Progenitor cell of endocrine pancreas (in vitro differentiated cells): ENCODE measurements at regions not wholly inside any gene's neighbourhood (a gene's known extent, or its start where the extent isn't known, plus 50 kb on each side); places are given as distances from the start of the nearest gene placed in this dataset.

Source experiments
- DNase-seq: peaks from one replicate; pipeline ENCODE4 v3.0.0; 2021; ENCODE audit warnings: low spot score; ENCODE audit not compliant: unreplicated experiment
- H3K27ac Mint-ChIP-seq: 2 replicates; pipeline ENCODE4 v1.8.0; 2021; ENCODE audit warnings: mild to moderate bottlenecking, moderate library complexity, mixed read lengths
- H3K27me3 Mint-ChIP-seq: 2 replicates; pipeline ENCODE4 v1.8.0; 2021; ENCODE audit warnings: mixed read lengths
- H3K36me3 Mint-ChIP-seq: 2 replicates; pipeline ENCODE4 v1.8.0; 2022; ENCODE audit warnings: mixed read lengths; ENCODE audit not compliant: insufficient read depth
- H3K4me1 Mint-ChIP-seq: 2 replicates; pipeline ENCODE4 v1.8.0; 2021; ENCODE audit warnings: low read depth, mixed read lengths
- H3K4me3 Mint-ChIP-seq: 2 replicates; pipeline ENCODE4 v1.8.0; 2021; ENCODE audit warnings: low read depth, mild to moderate bottlenecking, moderate library complexity, mixed read lengths
- H3K9me3 Mint-ChIP-seq: 2 replicates; pipeline ENCODE4 v1.8.0; 2021; ENCODE audit warnings: low read depth, mixed read lengths
- TF ChIP-seq, protein P1 (sequence below): fragments of 200-600 bp; sonication (generic); IDR thresholded peaks from one replicate; pipeline ENCODE4 v1.5.0; 2021; ENCODE audit warnings: antibody characterized with exemption, mild to moderate bottlenecking; ENCODE audit not compliant: unreplicated experiment

DNA sequence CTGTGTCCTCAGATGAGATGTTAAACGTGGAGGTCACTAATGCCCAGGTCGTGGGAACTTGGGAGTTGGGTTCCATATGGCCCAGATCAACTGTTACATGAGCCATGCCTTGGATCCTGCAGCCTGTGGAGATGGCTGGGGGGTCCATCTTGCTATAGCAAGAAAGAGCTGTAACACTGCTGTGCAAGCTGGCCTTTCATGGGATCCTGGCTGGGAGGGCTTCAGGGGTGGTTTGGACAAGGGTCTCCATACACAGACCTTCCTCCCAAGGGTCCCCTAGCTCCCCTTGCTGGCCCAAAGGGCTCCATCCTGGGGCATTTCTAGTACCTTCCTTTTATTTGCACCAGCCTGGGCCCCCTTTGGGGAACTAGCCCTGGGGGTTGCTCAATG is 337.7 kb downstream of the DYSF start:
- no peak for DNase-seq
- H3K36me3 Mint-ChIP-seq: no peaks in the 10 kb centered on the region
- H3K4me1 Mint-ChIP-seq: peaks cover 12% of the 10 kb centered on the region
- no peak overlapping the region for H3K4me3 Mint-ChIP-seq
- peaks cover 21% of the 10 kb centered on the region for H3K27me3 Mint-ChIP-seq
- no peak overlapping the region for H3K27ac Mint-ChIP-seq
- no peaks in the 10 kb centered on the region for H3K9me3 Mint-ChIP-seq
- TF ChIP-seq, protein P1, sequence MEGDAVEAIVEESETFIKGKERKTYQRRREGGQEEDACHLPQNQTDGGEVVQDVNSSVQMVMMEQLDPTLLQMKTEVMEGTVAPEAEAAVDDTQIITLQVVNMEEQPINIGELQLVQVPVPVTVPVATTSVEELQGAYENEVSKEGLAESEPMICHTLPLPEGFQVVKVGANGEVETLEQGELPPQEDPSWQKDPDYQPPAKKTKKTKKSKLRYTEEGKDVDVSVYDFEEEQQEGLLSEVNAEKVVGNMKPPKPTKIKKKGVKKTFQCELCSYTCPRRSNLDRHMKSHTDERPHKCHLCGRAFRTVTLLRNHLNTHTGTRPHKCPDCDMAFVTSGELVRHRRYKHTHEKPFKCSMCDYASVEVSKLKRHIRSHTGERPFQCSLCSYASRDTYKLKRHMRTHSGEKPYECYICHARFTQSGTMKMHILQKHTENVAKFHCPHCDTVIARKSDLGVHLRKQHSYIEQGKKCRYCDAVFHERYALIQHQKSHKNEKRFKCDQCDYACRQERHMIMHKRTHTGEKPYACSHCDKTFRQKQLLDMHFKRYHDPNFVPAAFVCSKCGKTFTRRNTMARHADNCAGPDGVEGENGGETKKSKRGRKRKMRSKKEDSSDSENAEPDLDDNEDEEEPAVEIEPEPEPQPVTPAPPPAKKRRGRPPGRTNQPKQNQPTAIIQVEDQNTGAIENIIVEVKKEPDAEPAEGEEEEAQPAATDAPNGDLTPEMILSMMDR: no peak

- H3K9me3 Mint-ChIP-seq: no peaks in the 10 kb centered on the region
- H3K27ac Mint-ChIP-seq: no peak overlapping the region
- no peak for DNase-seq
- no peaks in the 10 kb centered on the region for H3K36me3 Mint-ChIP-seq
- peaks cover 12% of the 10 kb centered on the region for H3K4me1 Mint-ChIP-seq
- TF ChIP-seq, protein P1: no peak
- peaks cover 24% of the 10 kb centered on the region for H3K27me3 Mint-ChIP-seq
- H3K4me3 Mint-ChIP-seq: no peak overlapping the region
Observed at GRCh38 chr2:71790226-71791060, 337.1 kb downstream of the DYSF start.

DNA sequence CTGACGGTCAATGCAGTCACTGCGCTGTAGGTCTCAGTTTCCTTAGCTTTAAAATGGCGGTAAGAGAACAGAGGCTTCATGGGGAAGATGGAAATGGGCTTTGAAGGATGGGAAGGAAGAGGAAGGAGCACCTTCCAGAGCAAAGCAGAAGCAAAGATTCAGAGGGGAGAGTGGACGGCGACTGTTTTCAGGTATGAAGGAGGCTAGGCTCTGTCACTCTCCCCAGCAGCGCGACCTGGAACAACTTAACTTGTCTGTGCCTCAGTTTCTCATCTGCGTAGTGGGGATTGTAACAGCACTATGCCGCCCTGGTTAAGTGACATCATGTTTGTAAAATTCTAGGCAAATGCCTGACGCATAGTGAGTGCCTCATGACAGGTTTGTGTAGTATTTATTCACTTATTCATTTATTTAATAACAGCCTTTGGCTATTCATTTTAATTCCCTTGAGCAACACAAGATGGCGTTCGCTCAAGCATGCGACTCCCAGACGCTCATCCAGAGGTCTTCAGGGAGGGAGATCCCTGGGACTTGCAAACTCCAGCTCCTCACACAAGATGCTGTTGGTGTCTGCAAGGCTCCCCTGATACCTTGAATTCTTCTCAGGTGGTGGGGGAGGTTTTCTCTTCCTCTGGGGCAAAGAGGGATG is 336.3 kb downstream of the DYSF start:
- TF ChIP-seq, protein P1: peak; percentile 9
- Mint-ChIP-seq H3K4me1 (peaks cover 13% of the 10 kb centered on the region), H3K4me3 (no peak overlapping the region), H3K9me3 (no peaks in the 10 kb centered on the region), H3K27ac (no peak overlapping the region), H3K36me3 (no peaks in the 10 kb centered on the region), H3K27me3 (peaks cover 27% of the 10 kb centered on the region)
- DNase-seq: no peak

- Mint-ChIP-seq H3K9me3 (no peaks in the 10 kb centered on the region), H3K27ac (no peak overlapping the region), H3K36me3 (no peaks in the 10 kb centered on the region), H3K4me1 (peaks cover 11% of the 10 kb centered on the region), H3K27me3 (peaks cover 25% of the 10 kb centered on the region), H3K4me3 (no peak overlapping the region)
- TF ChIP-seq, protein P1: no peak
- DNase-seq: no peak
Observed at GRCh38 chr2:71788601-71789240, 335.4 kb downstream of the DYSF start.

GRCh38 chr2:71788186-71788525 is 334.8 kb downstream of the DYSF start:
- TF ChIP-seq, protein P1: no peak
- Mint-ChIP-seq H3K27ac (no peak overlapping the region), H3K36me3 (no peaks in the 10 kb centered on the region)

More at GRCh38 chr2:71788186-71788525, 334.8 kb downstream of the DYSF start:
- no peak for DNase-seq
- H3K27me3 Mint-ChIP-seq: peaks cover 30% of the 10 kb centered on the region
- H3K9me3 Mint-ChIP-seq: no peaks in the 10 kb centered on the region
- H3K4me3 Mint-ChIP-seq: no peak overlapping the region
- H3K4me1 Mint-ChIP-seq: peaks cover 5% of the 10 kb centered on the region
